WERI-Rb-1 (cell line): ENCODE measurements at regions not wholly inside any gene's neighbourhood (a gene's known extent, or its start where the extent isn't known, plus 50 kb on each side); places are given as distances from the start of the nearest gene placed in this dataset.

Source experiments
- DNase-seq: peaks from one replicate; pipeline ENCODE4 v3.0.0-alpha.2; 2020
- H3K27ac ChIP-seq: fragments of 250-450 bp; sonication (Bioruptor Pico); 2 replicates; pipeline ENCODE4 v1.5.1; 2020; ENCODE audit warnings: mild to moderate bottlenecking, moderate library complexity
- H3K27me3 ChIP-seq: fragments of 250-450 bp; sonication (Bioruptor Pico); 2 replicates; pipeline ENCODE4 v1.5.1; 2021; ENCODE audit warnings: mild to moderate bottlenecking, low read depth, moderate library complexity; ENCODE audit not compliant: insufficient read depth, severe bottlenecking
- H3K36me3 ChIP-seq: fragments of 250-450 bp; sonication (Bioruptor Pico); 2 replicates; pipeline ENCODE4 v1.5.1; 2020; ENCODE audit warnings: mild to moderate bottlenecking, moderate library complexity
- H3K4me3 ChIP-seq: 2 replicates; pipeline ENCODE4 v1.5.1; 2011; ENCODE audit warnings: low read depth, mild to moderate bottlenecking, control low read depth, low read length
- H3K9me3 ChIP-seq: fragments of 250-450 bp; sonication (Bioruptor Pico); 2 replicates; pipeline ENCODE4 v1.5.1; 2021; ENCODE audit warnings: mild to moderate bottlenecking, moderate library complexity; ENCODE audit not compliant: severe bottlenecking
- CTCF ChIP-seq: IDR thresholded peaks from 2 replicates; pipeline ENCODE4 v1.5.1; 2011; ENCODE audit warnings: low read depth, mild to moderate bottlenecking, control low read depth, inconsistent platforms, low read length

- Histone ChIP-seq H3K27ac (no peak overlapping the region), H3K27me3 (peaks cover 10% of the 10 kb centered on the region), H3K4me3 (no peak overlapping the region), H3K9me3 (no peaks in the 10 kb centered on the region), H3K36me3 (no peaks in the 10 kb centered on the region)
- no peak for DNase-seq
- TF ChIP-seq CTCF, result no peak
Observed at GRCh38 chrX:122890729-122891128, 293.3 kb upstream of the GRIA3 start.

GRCh38 chrX:122906726-122907125 lies 277.4 kb upstream of the GRIA3 start:
- no peak for DNase-seq
- peaks cover 2% of the 10 kb centered on the region for H3K9me3 ChIP-seq
- no peak for TF ChIP-seq CTCF

GRCh38 chrX:122907375-122907774 lies 276.7 kb upstream of the GRIA3 start:
- peaks cover 2% of the 10 kb centered on the region for H3K9me3 ChIP-seq
- no peak overlapping the region for H3K4me3 ChIP-seq
- DNase-seq, result no peak
- H3K27me3 ChIP-seq, result peaks cover 15% of the 10 kb centered on the region
- H3K36me3 ChIP-seq, result no peaks in the 10 kb centered on the region
- H3K27ac ChIP-seq, result no peak overlapping the region
- no peak for TF ChIP-seq CTCF

More at GRCh38 chrX:122906726-122907125, 277.4 kb upstream of the GRIA3 start:
- H3K27ac ChIP-seq, result no peak overlapping the region
- H3K36me3 ChIP-seq, result no peaks in the 10 kb centered on the region
- no peak overlapping the region for H3K4me3 ChIP-seq
- H3K27me3 ChIP-seq, result peaks cover 15% of the 10 kb centered on the region

DNA sequence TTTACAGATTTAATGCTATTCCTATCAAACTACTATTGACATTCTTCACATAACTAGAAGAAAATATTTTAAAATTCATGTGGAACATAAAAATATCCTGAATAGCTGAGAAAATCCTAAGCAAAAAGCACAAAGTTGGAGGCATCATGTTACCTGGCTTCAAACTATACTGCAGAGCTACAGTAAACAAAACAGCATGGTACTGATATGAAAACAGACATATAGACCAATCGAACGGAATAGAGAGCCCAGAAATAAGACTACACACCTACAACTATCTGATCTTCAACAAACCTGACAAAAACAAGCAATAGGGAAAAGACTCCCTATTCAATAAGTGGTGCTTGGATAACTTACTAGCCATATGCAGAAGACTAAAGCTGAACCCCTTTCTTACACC lies 273.4 kb upstream of the GRIA3 start:
- peaks cover 9% of the 10 kb centered on the region for H3K27me3 ChIP-seq

GRCh38 chrX:122913134-122913533 lies 270.9 kb upstream of the GRIA3 start:
- Histone ChIP-seq H3K27me3 (peaks cover 5% of the 10 kb centered on the region), H3K36me3 (no peaks in the 10 kb centered on the region), H3K27ac (no peak overlapping the region), H3K9me3 (peaks cover 2% of the 10 kb centered on the region), H3K4me3 (no peak overlapping the region)
- no peak for TF ChIP-seq CTCF
- no peak for DNase-seq

More for the DNA sequence above, 273.4 kb upstream of the GRIA3 start:
- DNase-seq, result no peak
- Histone ChIP-seq H3K4me3 (no peak overlapping the region), H3K27ac (no peak overlapping the region), H3K36me3 (no peaks in the 10 kb centered on the region), H3K9me3 (peaks cover 2% of the 10 kb centered on the region)
- no peak for TF ChIP-seq CTCF

DNA sequence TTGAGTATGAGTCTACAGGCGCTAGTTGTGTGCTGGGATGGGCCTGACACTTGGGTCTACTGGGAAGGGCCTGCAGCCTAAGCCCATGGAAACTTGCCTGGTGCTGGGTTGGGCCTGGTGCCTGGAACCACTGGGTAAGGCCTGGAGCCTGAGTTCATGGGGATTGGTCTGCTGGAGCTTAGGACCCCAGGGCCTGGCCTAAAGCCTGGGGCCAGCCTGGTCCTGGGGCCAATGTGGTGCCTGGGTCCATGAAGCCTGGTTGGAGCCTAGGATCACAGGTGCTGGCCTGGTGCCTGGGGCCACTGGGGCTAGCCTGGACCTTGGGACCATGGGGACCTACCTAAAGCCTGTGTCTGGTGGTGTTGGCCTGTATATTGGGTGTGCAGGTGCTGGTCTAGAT lies 270.3 kb upstream of the GRIA3 start:
- peaks cover 5% of the 10 kb centered on the region for H3K27me3 ChIP-seq
- H3K4me3 ChIP-seq, result no peak overlapping the region
- H3K27ac ChIP-seq, result no peak overlapping the region
- no peaks in the 10 kb centered on the region for H3K36me3 ChIP-seq
- TF ChIP-seq CTCF, result no peak
- peaks cover 2% of the 10 kb centered on the region for H3K9me3 ChIP-seq
- no peak for DNase-seq
